Astrocyte (in vitro differentiated cells and primary cell): ENCODE measurements at regions not wholly inside any gene's neighbourhood (a gene's known extent, or its start where the extent isn't known, plus 50 kb on each side); places are given as distances from the start of the nearest gene placed in this dataset.

Experiments used
- DNase-seq: peaks from one replicate; pipeline ENCODE4 v3.0.0-alpha.2; 2010; ENCODE audit warnings: low read depth
- FAIRE-seq: peaks from 2 replicates; lab custom pipeline; 2011; peaks lifted over from hg19 to GRCh38; lab: Jason Lieb, UNC
- H2AFZ ChIP-seq: 2 replicates; pipeline ENCODE4 v1.6.0; 2012; ENCODE audit warnings: low read depth, low read length, inconsistent platforms
- H3K27ac ChIP-seq: 2 replicates; pipeline ENCODE4 v1.5.1; 2011; ENCODE audit warnings: low read depth, low read length, inconsistent platforms
- H3K27me3 ChIP-seq: 2 replicates; pipeline ENCODE4 v1.6.0; 2011; ENCODE audit warnings: low read length, inconsistent platforms; ENCODE audit not compliant: insufficient read depth
- H3K36me3 ChIP-seq: 2 replicates; pipeline ENCODE4 v1.5.1; 2011; ENCODE audit warnings: low read length, inconsistent platforms; ENCODE audit not compliant: insufficient read depth
- H3K4me1 ChIP-seq: 2 replicates; pipeline ENCODE4 v1.5.1; 2011; ENCODE audit warnings: low read length, inconsistent platforms; ENCODE audit not compliant: insufficient read depth
- H3K4me2 ChIP-seq: 2 replicates; pipeline ENCODE4 v1.6.0; 2012; ENCODE audit warnings: low read length, inconsistent platforms
- H3K4me3 ChIP-seq: 2 replicates; pipeline ENCODE4 v1.5.1; 2011; ENCODE audit warnings: low read depth, mild to moderate bottlenecking, low read length, inconsistent platforms; ENCODE audit not compliant: insufficient read depth
- H3K79me2 ChIP-seq: 2 replicates; pipeline ENCODE4 v1.6.0; 2012; ENCODE audit warnings: mild to moderate bottlenecking, low read length, inconsistent platforms; ENCODE audit not compliant: insufficient read depth
- H3K9ac ChIP-seq: 2 replicates; pipeline ENCODE4 v1.6.0; 2012; ENCODE audit warnings: mild to moderate bottlenecking, low read length, inconsistent platforms
- H3K9me3 ChIP-seq: 2 replicates; pipeline ENCODE4 v1.5.1; 2012; ENCODE audit warnings: low read depth, mild to moderate bottlenecking, low read length, inconsistent platforms; ENCODE audit not compliant: insufficient read depth
- H4K20me1 ChIP-seq: 2 replicates; pipeline ENCODE4 v1.6.0; 2012; ENCODE audit warnings: low read length, inconsistent platforms; ENCODE audit not compliant: insufficient read depth
- H3K27ac Mint-ChIP-seq: one replicate; pipeline ENCODE4 v1.8.0; 2021; ENCODE audit warnings: mild to moderate bottlenecking, mixed read lengths; ENCODE audit not compliant: unreplicated experiment
- H3K27me3 Mint-ChIP-seq: one replicate; pipeline ENCODE4 v1.8.0; 2021; ENCODE audit warnings: low read depth, mixed read lengths; ENCODE audit not compliant: unreplicated experiment
- H3K36me3 Mint-ChIP-seq: one replicate; pipeline ENCODE4 v1.8.0; 2021; ENCODE audit warnings: low read depth, mixed read lengths; ENCODE audit not compliant: unreplicated experiment
- H3K4me1 Mint-ChIP-seq: one replicate; pipeline ENCODE4 v1.8.0; 2021; ENCODE audit warnings: low read depth, mixed read lengths; ENCODE audit not compliant: unreplicated experiment
- H3K4me3 Mint-ChIP-seq: one replicate; pipeline ENCODE4 v1.8.0; 2021; ENCODE audit warnings: mild to moderate bottlenecking, moderate library complexity, mixed read lengths; ENCODE audit not compliant: unreplicated experiment
- H3K9me3 Mint-ChIP-seq: one replicate; pipeline ENCODE4 v1.8.0; 2021; ENCODE audit warnings: mild to moderate bottlenecking, mixed read lengths; ENCODE audit not compliant: unreplicated experiment
- CTCF ChIP-seq: IDR thresholded peaks from 2 replicates; pipeline ENCODE4 v1.5.1; 2011; ENCODE audit warnings: low read depth, mild to moderate bottlenecking, inconsistent platforms, low read length, moderate library complexity; ENCODE audit not compliant: insufficient read depth
- EZH2 ChIP-seq: IDR thresholded peaks from 2 replicates; pipeline ENCODE4 v1.6.1; 2012; ENCODE audit warnings: mild to moderate bottlenecking, low read length, inconsistent platforms; ENCODE audit not compliant: insufficient read depth

GRCh38 chr18:11512096-11513025 lies 97.0 kb upstream of the SLC35G4 start:
- H3K36me3 ChIP-seq: no peaks in the 10 kb centered on the region
- no peak overlapping the region for H3K4me3 ChIP-seq
- H3K4me1 ChIP-seq: no peaks in the 10 kb centered on the region
- peak; percentile 13 for TF ChIP-seq CTCF
- TF ChIP-seq EZH2: no peak
- no peak overlapping the region for H3K4me3 Mint-ChIP-seq
- H3K36me3 Mint-ChIP-seq: no peaks in the 10 kb centered on the region
- no peak overlapping the region for H2AFZ ChIP-seq
- H3K27me3 ChIP-seq: no peaks in the 10 kb centered on the region
- no peaks in the 10 kb centered on the region for H4K20me1 ChIP-seq
- no peaks in the 10 kb centered on the region for H3K27me3 Mint-ChIP-seq
- H3K4me1 Mint-ChIP-seq: no peaks in the 10 kb centered on the region
- FAIRE-seq (no peak), DNase-seq (no peak)
- H3K27ac Mint-ChIP-seq: no peak overlapping the region
- no peaks in the 10 kb centered on the region for H3K79me2 ChIP-seq
- H3K4me2 ChIP-seq: no peak overlapping the region
- no peaks in the 10 kb centered on the region for H3K9me3 Mint-ChIP-seq
- H3K9me3 ChIP-seq: no peaks in the 10 kb centered on the region
- H3K27ac ChIP-seq: no peak overlapping the region
- no peak overlapping the region for H3K9ac ChIP-seq

GRCh38 chr18:11511434-11512095 lies 97.8 kb upstream of the SLC35G4 start:
- DNase-seq (no peak), FAIRE-seq (no peak)
- H3K27ac Mint-ChIP-seq: no peak overlapping the region

More at GRCh38 chr18:11511434-11512095, 97.8 kb upstream of the SLC35G4 start:
- no peaks in the 10 kb centered on the region for H3K9me3 ChIP-seq
- H3K9me3 Mint-ChIP-seq: no peaks in the 10 kb centered on the region
- no peak overlapping the region for H3K4me3 Mint-ChIP-seq
- no peaks in the 10 kb centered on the region for H3K27me3 ChIP-seq
- H2AFZ ChIP-seq: no peak overlapping the region
- H3K4me3 ChIP-seq: no peak overlapping the region
- no peaks in the 10 kb centered on the region for H3K36me3 ChIP-seq
- no peaks in the 10 kb centered on the region for H3K27me3 Mint-ChIP-seq
- H3K27ac ChIP-seq: no peak overlapping the region
- no peaks in the 10 kb centered on the region for H3K36me3 Mint-ChIP-seq
- no peaks in the 10 kb centered on the region for H4K20me1 ChIP-seq
- no peaks in the 10 kb centered on the region for H3K4me1 Mint-ChIP-seq
- no peaks in the 10 kb centered on the region for H3K79me2 ChIP-seq
- H3K4me1 ChIP-seq: peaks cover 3% of the 10 kb centered on the region
- H3K4me2 ChIP-seq: no peak overlapping the region
- no peak for TF ChIP-seq CTCF
- TF ChIP-seq EZH2: no peak
- no peak overlapping the region for H3K9ac ChIP-seq
